Left lobe of liver (tissue), 2 donors: ENCODE measurements at regions not wholly inside any gene's neighbourhood (a gene's known extent, or its start where the extent isn't known, plus 50 kb on each side); places are given as distances from the start of the nearest gene placed in this dataset.

Experiments used
- ATAC-seq: fragments of 200-7000 bp; cut with Tn5 transposase; one replicate; pipeline ENCODE4 v1.9.1; 2020; ENCODE audit warnings: mild to moderate bottlenecking, moderate library complexity
- DNase-seq: peaks from one replicate; pipeline ENCODE4 v3.0.0-alpha.2; 2020; ENCODE audit warnings: low spot score
- donor health status: DM: no; HTN: no; CAD: no; lungs with moderate emphysema.
- donor health status: DM: no; HTN: yes; CAD: no.

GRCh38 chr9:28781481-28781880, 1208.2 kb upstream of the C9orf72 start:
- DNase-seq (no peak), ATAC-seq (no peak)

DNA sequence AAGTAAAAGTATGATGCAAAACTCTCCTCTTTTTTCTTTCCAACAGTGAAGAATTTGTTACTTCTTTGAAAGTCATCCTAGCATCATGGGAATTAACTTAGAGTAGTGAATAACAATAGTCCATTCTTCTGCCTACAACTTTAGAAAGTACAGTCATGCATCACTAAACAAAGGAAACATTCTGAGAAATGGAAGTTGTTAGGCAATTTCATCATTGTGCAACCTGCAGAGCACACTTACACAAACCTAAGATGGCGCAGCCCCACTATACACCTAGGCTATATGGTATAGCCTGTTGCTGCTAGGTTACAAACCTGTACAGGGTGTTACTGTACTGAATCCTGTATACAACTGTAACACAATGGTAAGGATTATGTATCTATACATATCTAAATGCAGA, 1209.3 kb upstream of the C9orf72 start:
- no peak for ATAC-seq
- no peak for DNase-seq

- ATAC-seq (no peak), DNase-seq (no peak)
Measured at GRCh38 chr9:28792716-28793115, 1219.4 kb upstream of the C9orf72 start.

- DNase-seq (no peak), ATAC-seq (no peak)
Measured at GRCh38 chr9:28799876-28800275, 1226.6 kb upstream of the C9orf72 start.

- ATAC-seq (no peak), DNase-seq (no peak)
Measured at GRCh38 chr9:28801144-28801799, 1228.0 kb upstream of the C9orf72 start.

- DNase-seq (no peak), ATAC-seq (no peak)
Measured at GRCh38 chr9:28805197-28805596, 1231.9 kb upstream of the C9orf72 start.

DNA sequence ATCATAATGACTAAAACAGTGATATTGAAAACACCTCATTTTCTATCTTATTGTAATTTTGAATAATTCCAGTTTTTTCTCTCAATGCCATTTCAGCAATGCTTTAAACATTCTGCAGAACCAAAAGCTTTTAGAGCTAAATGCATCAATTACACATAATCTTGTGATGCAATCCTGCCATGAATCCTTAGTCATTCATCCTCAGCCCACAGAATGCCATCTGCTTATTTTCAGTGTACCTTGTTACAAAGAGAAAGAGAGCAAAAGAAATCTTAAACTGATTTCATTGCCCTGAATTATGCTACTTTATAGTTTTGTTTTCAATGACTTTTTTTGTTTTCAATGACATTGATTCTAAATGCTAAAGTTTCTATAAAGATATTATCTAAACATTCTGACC, 1234.8 kb upstream of the C9orf72 start:
- no peak for DNase-seq
- ATAC-seq = no peak

DNA sequence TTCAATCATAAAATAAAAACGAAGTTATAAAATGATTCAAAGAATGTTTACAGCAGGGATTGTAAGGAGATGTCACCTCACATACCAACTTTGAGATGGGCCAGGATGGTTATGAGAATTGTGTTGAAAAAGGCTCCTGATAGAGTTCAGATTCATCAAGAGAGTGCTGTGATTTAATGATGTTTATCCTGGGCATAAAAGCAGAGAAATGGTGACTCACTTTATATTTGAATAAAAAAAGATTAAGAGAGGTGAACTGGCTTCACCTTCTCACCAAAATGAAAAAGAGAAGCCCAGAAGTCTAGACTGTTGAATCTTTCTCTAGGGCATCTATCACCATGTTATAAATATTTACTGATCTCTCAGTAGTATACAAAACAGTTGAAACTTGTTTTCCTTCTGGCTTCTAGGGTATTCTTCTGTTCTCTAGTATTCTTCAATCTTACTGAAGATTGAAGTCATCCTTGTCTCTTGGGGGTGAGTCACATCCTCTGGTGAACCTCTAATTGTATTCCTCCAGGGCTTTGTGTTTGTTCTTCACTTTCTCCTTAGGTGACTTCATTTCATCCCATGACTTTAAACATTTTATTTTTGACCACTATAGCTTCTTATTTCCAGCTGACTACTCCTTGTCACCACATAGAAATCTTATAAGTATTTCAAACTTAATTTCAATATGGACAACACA, 1237.3 kb upstream of the C9orf72 start:
- DNase-seq (no peak), ATAC-seq (no peak)

DNA sequence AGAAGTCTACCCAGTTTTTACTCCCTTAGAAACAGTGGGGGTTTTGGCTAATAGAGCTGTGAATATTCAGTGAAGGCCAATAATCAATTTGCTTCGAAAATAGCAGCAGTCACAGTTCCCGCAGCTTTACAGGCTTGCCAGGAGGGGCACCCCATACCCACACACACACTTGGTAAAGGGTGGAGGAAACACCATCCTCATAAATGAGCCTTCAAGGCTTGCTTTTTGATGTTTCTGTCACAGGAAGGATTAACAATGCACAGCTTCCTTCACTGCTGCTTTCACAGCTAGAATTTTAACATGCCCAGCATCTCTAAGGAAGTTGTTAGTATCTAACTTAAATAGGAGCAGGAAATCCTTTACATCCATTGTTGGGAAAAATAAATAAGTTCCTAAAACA, 1247.5 kb upstream of the C9orf72 start:
- ATAC-seq (no peak), DNase-seq (no peak)

- ATAC-seq = no peak
- DNase-seq = no peak
Measured at GRCh38 chr9:28821240-28821639, 1248.0 kb upstream of the C9orf72 start.

DNA sequence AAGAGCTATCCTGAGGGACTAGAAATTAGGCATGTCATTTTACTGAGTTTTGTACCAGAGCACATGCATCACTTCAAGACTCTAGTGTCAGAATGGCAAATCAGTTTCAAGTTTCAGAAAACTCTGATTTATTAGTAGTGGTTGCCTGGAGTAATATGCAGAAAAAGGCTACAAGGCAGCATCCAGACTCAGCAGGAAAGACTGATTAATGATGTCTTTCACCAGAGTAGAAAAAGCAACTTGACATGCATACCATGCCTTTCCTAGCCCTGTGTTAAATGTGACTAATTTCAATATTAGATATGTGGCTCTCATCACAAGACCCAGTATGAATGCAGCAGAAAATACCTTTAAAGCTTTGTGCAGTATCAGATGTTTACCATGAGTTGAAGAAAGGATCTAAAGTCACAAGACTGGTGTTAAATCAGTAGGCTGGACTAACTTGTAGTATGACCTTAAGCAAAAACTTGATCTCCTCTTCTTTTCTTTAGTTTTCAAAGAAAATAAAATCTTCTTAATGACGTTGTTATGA, 1251.2 kb upstream of the C9orf72 start:
- DNase-seq = no peak
- no peak for ATAC-seq

DNA sequence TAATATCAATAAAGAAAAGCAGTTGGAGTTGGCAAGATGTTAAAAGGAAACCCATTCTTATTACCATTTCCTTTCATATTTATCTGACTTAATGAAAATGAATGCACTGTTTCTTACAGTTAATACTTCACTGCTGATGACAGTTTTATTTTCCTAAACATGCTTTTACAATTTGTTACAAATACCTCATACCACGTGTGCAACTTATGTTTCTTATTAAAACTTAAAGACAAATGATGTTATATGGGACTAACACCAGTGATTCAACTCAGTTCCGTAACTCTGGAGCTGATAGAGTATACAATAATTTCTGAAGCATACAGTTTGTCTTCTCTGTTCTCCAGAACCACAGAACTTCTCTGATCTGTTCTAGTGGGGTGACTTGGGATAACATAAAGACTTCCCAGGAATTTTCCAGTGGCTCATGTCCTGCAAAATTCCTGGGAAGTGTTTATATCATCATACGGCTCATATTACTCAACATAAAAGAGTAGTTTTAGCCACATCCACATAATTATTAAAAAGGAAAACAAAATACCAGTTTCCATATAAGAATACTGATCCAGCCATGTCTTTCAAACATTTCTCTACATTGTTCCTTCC, 1259.0 kb upstream of the C9orf72 start:
- no peak for DNase-seq
- no peak for ATAC-seq

DNA sequence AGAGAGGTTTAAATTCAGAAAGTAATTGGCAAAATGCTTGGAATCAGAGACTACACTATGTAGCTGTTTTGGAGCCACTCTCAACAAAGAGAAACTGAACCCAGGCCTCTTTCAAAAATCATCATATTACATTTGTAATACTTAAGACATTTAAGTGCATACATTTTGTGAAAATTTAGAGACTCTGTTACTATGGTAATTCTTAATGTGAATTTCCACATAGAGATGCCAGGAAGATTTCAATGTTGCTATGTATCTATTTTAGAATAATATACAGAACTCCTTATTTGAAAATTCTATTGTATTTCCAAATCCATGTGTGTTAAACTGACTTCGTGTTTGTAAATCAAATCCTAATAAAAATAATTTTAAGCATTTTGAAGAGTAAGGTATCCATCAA, 1260.9 kb upstream of the C9orf72 start:
- DNase-seq (no peak), ATAC-seq (no peak)

- DNase-seq = no peak
- no peak for ATAC-seq
Measured at GRCh38 chr9:28839778-28840430, 1266.6 kb upstream of the C9orf72 start.

DNA sequence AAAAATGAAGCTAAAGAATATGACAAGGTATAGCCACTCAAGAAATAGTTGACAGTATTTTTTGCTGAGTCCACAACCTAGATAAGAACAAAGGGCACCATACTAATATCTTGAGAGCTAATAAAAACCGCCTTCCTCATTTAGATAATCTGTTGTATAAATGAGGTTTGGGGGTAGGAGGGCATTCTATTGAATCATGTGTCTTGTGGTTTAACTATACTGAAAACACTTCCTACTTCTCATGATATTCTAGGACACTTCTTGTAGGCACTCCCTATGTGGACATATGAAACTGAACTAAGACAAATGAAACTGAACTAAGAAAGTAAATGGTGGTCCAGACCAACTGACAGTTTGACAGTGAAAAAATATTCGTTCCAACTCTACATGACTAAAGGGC, 1268.5 kb upstream of the C9orf72 start:
- DNase-seq (no peak), ATAC-seq (no peak)

- ATAC-seq (no peak), DNase-seq (no peak)
Measured at GRCh38 chr9:28847331-28847730, 1274.0 kb upstream of the C9orf72 start.

DNA sequence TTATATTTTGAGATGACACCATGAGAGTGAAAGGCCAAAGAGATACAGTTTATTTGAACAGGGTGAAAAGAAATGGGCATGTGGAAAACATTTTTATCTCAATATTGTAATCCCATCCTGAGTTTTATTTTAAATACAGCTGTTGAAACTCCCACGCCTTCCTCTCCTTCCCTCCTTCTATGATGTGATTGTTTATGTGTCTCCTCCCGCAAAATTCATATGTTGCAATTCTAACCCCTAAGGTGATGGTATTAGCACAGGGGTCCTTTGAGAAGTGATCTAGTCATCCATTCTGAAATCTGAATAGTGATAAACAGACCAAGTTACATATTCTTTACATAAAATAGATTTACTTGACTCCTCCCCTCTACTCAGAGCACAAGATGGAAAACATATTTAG, 1275.4 kb upstream of the C9orf72 start:
- DNase-seq = no peak
- ATAC-seq = no peak

DNA sequence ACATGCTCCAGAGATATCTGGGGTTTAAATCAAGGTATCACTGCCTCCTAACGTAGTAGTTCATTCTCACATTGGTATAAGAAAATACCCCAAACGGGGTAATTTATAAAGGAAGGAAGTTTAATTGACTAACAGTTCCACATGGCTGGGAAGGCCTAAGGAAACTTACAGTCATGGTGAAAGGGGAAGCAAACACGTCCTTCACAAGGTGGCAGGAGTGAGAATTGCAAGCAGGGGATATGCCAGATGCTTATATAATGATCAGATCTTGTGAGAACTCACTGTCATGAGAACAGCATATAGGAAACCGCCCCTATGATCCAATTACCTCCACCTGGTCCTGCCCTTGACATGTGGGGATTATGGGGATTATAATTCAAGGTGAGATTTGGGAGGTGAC, 1280.2 kb upstream of the C9orf72 start:
- ATAC-seq (no peak), DNase-seq (no peak)

- ATAC-seq = no peak
- DNase-seq = no peak
Measured at GRCh38 chr9:28866951-28867350, 1293.7 kb upstream of the C9orf72 start.

DNA sequence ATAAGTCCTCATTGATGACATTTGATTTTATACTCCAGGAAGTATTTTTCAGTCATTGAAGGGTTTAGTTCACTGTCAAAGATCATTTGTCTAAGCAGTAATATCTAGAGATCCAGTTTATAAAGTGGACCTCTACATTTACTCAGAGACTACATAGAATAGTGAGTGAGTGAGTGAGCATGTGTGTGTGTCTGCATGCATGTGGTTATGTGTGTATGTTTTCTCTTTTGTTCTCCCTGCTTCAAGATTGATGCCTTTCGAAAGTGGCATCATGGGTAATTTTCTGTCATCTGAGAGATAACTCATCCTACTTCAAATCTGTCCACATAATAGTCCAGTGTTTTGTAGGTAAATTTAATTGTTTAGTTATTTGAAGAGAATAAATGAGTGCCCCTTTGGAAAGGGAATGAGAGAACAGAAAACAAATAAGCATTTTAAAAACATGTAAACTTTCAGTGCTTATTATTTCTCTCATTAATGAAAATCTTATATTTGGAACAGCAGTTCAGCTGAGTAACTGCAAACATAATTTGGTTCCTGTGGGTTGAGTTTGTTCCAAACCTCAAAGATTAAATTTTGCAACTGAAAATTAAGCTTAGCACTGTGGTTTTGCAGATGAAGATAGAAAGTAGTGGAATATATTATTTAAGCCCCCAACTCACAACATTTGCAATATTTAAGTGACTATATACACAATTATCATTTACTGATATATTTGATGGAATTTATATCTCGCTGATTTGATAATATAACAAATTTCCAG, 1295.1 kb upstream of the C9orf72 start:
- ATAC-seq = no peak
- DNase-seq = no peak

DNA sequence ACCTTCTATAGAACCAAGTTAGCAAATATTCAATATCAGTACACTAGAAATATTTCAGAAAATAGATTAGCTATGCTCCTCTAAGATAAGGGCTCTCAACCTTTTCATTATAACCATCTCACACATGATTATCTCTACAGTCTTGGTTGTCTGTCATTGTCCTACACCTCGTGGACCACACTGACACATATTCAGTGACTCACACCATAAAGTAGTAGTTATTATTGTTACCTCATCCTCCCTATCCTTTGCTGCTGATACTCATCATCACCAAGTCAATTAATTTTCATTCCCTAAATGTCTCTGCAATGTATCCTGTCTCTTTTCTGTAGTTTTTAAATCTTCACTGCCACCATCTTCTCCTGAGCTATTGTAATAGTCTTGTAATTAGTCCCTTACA, 1309.2 kb upstream of the C9orf72 start:
- ATAC-seq (no peak), DNase-seq (no peak)
